HG02884 (cell line): ENCODE measurements at regions not wholly inside any gene's neighbourhood (a gene's known extent, or its start where the extent isn't known, plus 50 kb on each side); places are given as distances from the start of the nearest gene placed in this dataset.

Experiments used
- ATAC-seq: cut with Tn5 transposase; IDR thresholded peaks from one replicate; pipeline ENCODE4 v1.9.1; 2021; ENCODE audit warnings: mild to moderate bottlenecking, moderate library complexity; ENCODE audit not compliant: unreplicated experiment

GRCh38 chr1:58312971-58313563 lies 233.5 kb downstream of the OMA1 start:
- no peak for ATAC-seq

- ATAC-seq = no peak
These were observed 234.1 kb downstream of the OMA1 start for GRCh38 chr1:58312461-58312860.

DNA sequence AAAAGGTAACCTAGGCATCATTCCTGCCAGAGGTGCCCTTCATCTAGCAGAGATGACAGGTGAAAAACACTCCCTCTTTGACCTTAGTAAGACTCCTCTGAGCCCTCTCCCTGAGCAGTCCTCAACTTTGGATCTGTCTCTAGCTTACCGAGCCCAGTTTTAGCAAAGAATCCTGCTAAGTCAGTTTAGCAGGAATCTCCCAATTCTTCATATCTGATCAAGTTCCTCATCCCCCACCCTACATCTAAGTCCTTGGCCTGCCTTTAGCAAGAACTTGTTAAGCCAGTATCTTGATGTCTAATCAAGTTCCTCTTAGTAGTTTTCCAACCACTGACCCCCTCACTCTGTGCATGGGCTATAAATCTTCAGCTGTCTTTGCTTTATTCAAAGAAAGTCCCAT lies 235.6 kb downstream of the OMA1 start:
- ATAC-seq = no peak

DNA sequence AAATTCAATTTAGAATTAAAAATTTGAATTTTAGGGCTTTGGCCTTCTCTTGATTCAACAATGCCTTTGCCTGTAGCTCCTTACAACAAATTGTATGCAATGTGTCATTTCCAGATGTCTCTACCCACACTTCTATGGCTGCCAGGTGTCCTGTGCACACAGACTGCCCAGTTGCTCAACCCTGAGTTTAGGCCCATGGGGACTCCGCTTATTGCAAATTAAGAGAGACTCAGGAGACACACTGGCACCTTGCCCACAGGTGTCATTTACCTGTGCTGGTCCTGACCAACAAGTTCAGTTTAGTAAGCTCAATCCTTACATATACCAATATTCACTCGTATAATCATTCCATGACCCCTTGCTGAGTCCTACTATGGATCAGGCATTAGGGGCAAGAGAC lies 236.1 kb downstream of the OMA1 start:
- ATAC-seq = no peak

GRCh38 chr1:58308206-58308605 lies 238.3 kb downstream of the OMA1 start:
- no peak for ATAC-seq

DNA sequence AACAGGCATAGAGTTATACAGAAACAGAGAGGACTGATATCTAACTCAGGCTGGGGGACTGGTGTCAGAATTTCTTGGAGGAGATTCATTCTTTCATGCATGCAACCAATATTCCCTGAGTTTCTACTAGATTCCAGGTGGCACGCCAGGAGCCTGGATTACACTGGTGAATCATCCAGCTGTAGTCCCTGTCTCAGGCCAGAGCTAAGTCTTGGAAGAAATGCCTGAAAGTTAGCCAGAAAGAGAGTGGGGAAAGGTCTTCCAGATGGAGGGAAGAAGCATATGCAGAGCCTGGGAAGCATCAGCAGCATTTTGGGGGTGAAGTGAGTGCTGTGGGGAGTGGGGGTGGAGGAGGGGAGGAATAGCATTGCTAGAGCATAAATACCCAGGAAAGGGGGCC lies 239.1 kb downstream of the OMA1 start:
- ATAC-seq = no peak

DNA sequence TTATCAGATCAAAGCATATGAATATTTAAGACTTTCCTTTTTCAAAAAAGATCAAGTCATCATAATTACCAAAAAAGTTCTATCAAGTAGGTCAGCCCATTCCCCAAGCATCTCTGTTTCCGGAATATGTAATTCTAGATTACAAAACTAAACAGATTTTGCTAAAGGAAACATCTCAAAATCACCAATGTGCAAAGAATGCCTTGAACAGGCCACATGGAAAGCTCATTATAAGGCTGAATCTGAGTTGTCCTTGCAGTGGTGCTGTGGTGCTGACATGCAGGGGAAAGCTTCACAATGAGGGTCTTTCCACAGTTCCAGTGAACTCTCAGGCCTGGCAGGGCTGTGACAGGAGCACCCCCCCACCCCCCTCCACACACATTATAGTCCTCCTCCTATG lies 240.9 kb downstream of the OMA1 start:
- ATAC-seq = no peak

DNA sequence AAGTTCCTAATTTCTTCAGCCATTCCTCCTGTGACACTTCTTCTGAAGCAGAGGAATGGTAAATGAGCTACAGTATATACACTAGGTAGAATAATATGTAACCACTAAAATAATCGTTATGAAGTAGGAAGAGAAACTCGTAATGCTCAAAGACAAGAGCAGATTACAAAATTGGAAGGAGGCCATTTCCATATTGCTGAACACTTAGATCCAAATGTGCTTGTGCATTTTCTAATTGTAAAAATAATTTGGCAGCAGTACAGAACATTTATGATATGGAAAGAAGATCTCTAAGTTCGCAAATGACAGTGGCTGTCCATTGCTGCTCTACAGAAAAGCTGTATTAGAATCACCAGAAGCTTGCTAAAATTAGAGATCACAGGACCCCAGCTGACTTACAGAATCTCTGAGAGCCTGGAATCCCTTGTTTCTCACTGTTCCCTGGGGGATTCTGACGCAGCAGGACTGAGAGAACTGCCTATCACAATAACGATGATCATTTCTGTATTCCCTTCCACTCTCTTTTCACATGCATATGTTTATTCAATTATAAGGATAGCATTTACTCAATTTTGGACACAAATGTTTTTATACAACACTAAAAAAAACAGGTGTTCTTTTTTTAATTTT lies 242.1 kb downstream of the OMA1 start:
- ATAC-seq = no peak

- ATAC-seq = no peak
These were observed 242.7 kb downstream of the OMA1 start for GRCh38 chr1:58303841-58304240.

GRCh38 chr1:58293388-58293787 lies 253.1 kb downstream of the OMA1 start:
- ATAC-seq = no peak

GRCh38 chr1:58290685-58291372 lies 255.7 kb downstream of the OMA1 start:
- ATAC-seq = no peak

- ATAC-seq = no peak
These were observed 257.8 kb downstream of the OMA1 start for GRCh38 chr1:58288624-58289142.

GRCh38 chr1:58287894-58288623 lies 258.5 kb downstream of the OMA1 start:
- ATAC-seq = no peak

GRCh38 chr1:58284225-58284510 lies 262.4 kb downstream of the OMA1 start:
- ATAC-seq = no peak

DNA sequence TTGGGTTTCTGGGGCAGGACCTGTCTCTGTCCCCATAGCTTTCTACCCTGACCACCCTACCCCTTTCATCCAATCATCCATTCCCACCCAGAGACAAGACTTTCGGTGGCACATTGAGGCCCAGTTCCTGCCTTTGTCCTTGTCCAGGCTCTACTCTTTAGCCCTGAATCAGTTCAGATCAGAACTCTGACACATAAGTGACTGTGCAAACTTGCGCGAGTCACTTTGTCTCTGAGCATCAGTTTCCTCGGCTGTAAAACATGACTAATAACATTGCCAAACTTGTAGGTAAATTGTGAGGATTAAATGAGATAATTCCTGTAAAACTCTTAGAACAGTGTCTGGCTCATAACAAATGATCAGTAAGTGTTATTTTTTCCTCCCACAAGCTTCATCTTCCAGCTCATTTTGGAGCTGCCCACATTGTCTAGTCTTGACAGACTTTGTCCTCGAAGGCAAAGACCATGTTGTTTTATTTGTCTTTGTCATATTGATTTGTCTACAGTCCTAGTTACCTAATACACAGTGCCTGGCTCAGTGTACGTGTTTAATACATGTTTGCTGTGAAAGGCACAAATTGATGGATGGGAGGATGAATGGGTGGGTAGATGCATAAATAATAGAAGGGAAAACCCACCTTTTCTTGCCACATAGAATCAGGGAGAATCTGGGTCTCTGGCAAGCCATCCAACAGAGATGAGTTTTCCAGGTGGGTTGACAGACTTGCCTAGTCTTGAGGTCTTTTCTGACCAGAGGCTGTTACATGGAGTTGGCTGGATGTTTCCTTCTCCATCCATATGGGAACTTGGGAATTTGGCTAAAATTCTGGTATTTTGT lies 262.9 kb downstream of the OMA1 start:
- ATAC-seq = no peak

DNA sequence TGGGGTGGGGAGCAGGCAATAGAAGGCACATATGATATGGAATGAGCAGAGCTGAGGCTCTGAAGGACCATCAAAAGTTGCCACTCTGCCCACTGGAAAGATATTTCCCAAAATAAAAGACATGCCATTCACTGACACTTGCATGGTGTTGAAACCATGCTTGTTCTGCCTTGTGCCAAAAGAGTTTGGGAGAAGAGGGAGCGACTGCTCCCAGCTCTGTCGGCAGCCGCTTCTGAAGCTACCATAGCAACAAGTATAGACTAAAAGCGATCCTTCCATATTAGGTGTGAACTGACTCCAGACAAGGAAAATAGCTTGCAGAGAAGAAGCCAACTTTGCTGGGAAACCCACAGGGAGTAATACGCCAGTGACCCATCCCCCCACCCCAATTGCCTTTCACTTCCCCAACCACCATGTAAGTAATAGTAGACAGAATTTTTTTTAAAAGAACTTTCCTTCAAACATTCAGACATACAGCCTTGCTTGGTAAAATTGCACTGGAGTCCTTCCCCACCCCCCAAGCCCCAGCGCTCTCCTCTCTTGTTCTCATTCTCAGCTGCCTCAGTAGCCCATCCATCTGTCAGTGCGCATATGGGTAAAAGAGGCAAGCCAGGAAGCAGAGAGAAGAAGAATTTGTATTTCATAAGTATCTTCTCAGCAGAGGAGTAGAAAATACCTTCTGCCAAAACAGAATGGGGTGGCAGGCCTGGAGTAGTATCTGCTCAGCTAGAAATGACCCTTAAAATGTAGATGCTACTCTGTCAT lies 263.7 kb downstream of the OMA1 start:
- ATAC-seq = no peak

DNA sequence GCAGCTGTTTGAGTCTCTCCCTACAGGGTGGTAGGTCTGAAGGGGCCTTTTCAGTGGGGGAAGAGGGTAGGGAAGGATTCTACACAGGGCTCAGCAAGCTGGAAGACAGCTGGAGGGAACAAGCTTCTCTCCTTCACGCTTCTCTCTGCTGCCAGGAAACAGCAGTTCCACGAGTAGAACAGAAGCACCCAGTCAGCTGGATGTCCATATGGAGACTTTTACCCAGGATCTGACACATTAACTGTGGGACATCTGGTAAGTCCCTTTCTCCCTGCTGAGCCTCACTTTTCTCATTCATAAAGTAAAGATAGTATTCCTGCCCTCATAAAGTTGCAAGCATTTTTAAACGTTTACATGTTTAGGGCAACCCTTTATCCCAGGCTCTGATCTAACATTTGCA lies 280.3 kb downstream of the OMA1 start:
- no peak for ATAC-seq

DNA sequence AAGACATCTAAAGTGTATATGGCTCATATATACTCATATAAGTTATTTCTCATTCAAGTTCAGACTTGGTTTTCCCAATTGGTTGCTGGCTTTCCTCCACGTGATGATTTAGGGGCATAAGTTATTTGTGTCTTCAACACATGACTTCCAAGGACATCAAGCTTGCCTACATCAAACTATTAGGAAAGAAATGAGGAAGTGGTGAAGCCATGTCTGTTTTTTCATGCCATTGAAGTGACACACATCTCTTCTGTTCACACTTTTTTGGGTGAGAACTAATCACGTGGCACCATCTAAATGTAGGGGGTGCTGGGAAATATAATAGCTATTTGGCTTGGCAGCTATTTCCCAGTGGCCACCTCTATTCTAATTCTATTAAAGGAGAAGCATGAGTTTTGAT lies 282.1 kb downstream of the OMA1 start:
- ATAC-seq = no peak

DNA sequence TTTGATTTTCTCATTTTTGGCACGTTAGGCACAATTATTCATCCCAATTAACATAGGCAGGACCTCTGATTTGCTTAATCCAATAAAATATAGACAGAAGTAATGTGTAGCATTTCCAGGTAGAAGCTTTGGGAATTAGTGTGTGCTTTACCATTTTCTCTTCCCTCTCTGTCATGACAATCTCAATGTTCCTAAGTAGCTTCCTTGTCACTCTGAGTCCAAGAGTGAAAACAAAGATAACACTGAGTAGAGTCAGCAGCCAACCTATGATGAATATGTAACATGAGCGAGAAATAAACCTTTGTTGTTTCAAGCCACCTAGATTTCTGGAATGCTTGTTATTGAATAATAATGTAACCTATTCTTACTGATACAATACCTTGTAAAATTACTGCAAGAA lies 283.8 kb downstream of the OMA1 start:
- ATAC-seq = no peak

GRCh38 chr1:58258082-58258481 lies 288.4 kb downstream of the OMA1 start:
- ATAC-seq = no peak
